Suprapubic skin (tissue), 4 donors: ENCODE measurements at regions not wholly inside any gene's neighbourhood (a gene's known extent, or its start where the extent isn't known, plus 50 kb on each side); places are given as distances from the start of the nearest gene placed in this dataset.
"Not testable (repeated sequence)": the region's sequence is repeated elsewhere in the genome, so short reads cannot be mapped to it uniquely, and the experiment has no call there.

Experiments used
- CTCF ChIP-seq, 2 donors: fragments of 200-600 bp in 1 of 2; fragments of 450-650 bp in 1 of 2; sonication (generic) in 1 of 2; IDR thresholded peaks; one replicate each; pipeline ENCODE4 v1.5.1; 2016 to 2019; ENCODE audit warnings: antibody characterized with exemption in 2 of 2, mild to moderate bottlenecking in 1 of 2, moderate library complexity in 1 of 2
- EP300 ChIP-seq: sonication (generic); formaldehyde crosslinking; IDR thresholded peaks from one replicate; pipeline ENCODE4 v1.6.1; 2017; ENCODE audit warnings: antibody characterized with exemption
- POLR2AphosphoS5 ChIP-seq, 3 donors: sonication (generic); formaldehyde crosslinking; IDR thresholded peaks; one replicate each; pipeline ENCODE4 v1.6.1; 2017; ENCODE audit warnings: antibody characterized with exemption in 3 of 3

- not testable (repeated sequence) for TF ChIP-seq CTCF (IDR thresholded peaks at IDR 0.05); EP300
- peak in 2 of 3 donors; percentile 60 to 67 for TF ChIP-seq POLR2AphosphoS5 (IDR thresholded peaks at IDR 0.05)
Measured at GRCh38 chr1:85524281-85524886, 56.2 kb upstream of the CCN1 start.
